Glutamatergic neuron (in vitro differentiated cells): ENCODE measurements at regions not wholly inside any gene's neighbourhood (a gene's known extent, or its start where the extent isn't known, plus 50 kb on each side); places are given as distances from the start of the nearest gene placed in this dataset.

Source experiments
- DNase-seq: peaks from one replicate; pipeline ENCODE4 v3.0.0; 2022
- H3K27ac Mint-ChIP-seq: one replicate; pipeline ENCODE4 v1.8.0; 2020; ENCODE audit warnings: mild to moderate bottlenecking, mixed read lengths, inconsistent platforms; ENCODE audit not compliant: unreplicated experiment
- H3K27me3 Mint-ChIP-seq: one replicate; pipeline ENCODE4 v1.8.0; 2020; ENCODE audit warnings: mild to moderate bottlenecking, moderate library complexity, mixed read lengths, inconsistent platforms; ENCODE audit not compliant: unreplicated experiment
- H3K36me3 Mint-ChIP-seq: one replicate; pipeline ENCODE4 v1.8.0; 2020; ENCODE audit warnings: mild to moderate bottlenecking, mixed read lengths, inconsistent platforms; ENCODE audit not compliant: unreplicated experiment
- H3K4me1 Mint-ChIP-seq: one replicate; pipeline ENCODE4 v1.8.0; 2020; ENCODE audit warnings: mild to moderate bottlenecking, low read depth, mixed read lengths, inconsistent platforms; ENCODE audit not compliant: unreplicated experiment
- H3K4me3 Mint-ChIP-seq: one replicate; pipeline ENCODE4 v1.8.0; 2020; ENCODE audit warnings: mild to moderate bottlenecking, mixed read lengths, inconsistent platforms; ENCODE audit not compliant: unreplicated experiment
- H3K9me3 Mint-ChIP-seq: one replicate; pipeline ENCODE4 v1.8.0; 2020; ENCODE audit warnings: mild to moderate bottlenecking, moderate library complexity, mixed read lengths, inconsistent platforms; ENCODE audit not compliant: unreplicated experiment
- CTCF ChIP-seq: fragments of 200-600 bp; sonication (generic); IDR thresholded peaks from one replicate; pipeline ENCODE4 v1.5.0; 2021; ENCODE audit not compliant: partially characterized antibody, unreplicated experiment

GRCh38 chr4:79253924-79254323 lies 71.9 kb downstream of the NAA11 start:
- Mint-ChIP-seq H3K27ac (no peak overlapping the region), H3K9me3 (peaks cover 5% of the 10 kb centered on the region), H3K4me1 (peaks cover 6% of the 10 kb centered on the region), H3K27me3 (no peaks in the 10 kb centered on the region), H3K36me3 (no peaks in the 10 kb centered on the region), H3K4me3 (no peak overlapping the region)
- no peak for DNase-seq
- no peak for TF ChIP-seq CTCF

- Mint-ChIP-seq H3K4me1 (peaks cover 6% of the 10 kb centered on the region), H3K4me3 (no peak overlapping the region), H3K27ac (no peak overlapping the region), H3K9me3 (peaks cover 8% of the 10 kb centered on the region), H3K27me3 (no peaks in the 10 kb centered on the region), H3K36me3 (no peaks in the 10 kb centered on the region)
- DNase-seq = no peak
- no peak for TF ChIP-seq CTCF
Measured at GRCh38 chr4:79253168-79253567, 72.7 kb downstream of the NAA11 start.

GRCh38 chr4:79250887-79251286 lies 75.0 kb downstream of the NAA11 start:
- Mint-ChIP-seq H3K36me3 (peaks cover 4% of the 10 kb centered on the region), H3K27ac (no peak overlapping the region), H3K4me3 (no peak overlapping the region), H3K9me3 (peaks cover 15% of the 10 kb centered on the region), H3K4me1 (peaks cover 9% of the 10 kb centered on the region), H3K27me3 (peaks cover 3% of the 10 kb centered on the region)
- DNase-seq = no peak
- TF ChIP-seq CTCF = no peak

- no peak for DNase-seq
- no peak overlapping the region for H3K4me3 Mint-ChIP-seq
- no peak for TF ChIP-seq CTCF
- H3K27ac Mint-ChIP-seq = no peak overlapping the region
- peaks cover 4% of the 10 kb centered on the region for H3K36me3 Mint-ChIP-seq
- peaks cover 3% of the 10 kb centered on the region for H3K27me3 Mint-ChIP-seq
- H3K4me1 Mint-ChIP-seq = peaks cover 9% of the 10 kb centered on the region
- H3K9me3 Mint-ChIP-seq = peaks cover 17% of the 10 kb centered on the region
Measured at GRCh38 chr4:79249881-79250503, 75.9 kb downstream of the NAA11 start.

GRCh38 chr4:79248610-79249009 lies 77.3 kb downstream of the NAA11 start:
- Mint-ChIP-seq H3K27ac (no peak overlapping the region), H3K4me1 (peaks cover 9% of the 10 kb centered on the region), H3K27me3 (peaks cover 3% of the 10 kb centered on the region), H3K9me3 (peaks cover 17% of the 10 kb centered on the region), H3K4me3 (no peak overlapping the region), H3K36me3 (peaks cover 10% of the 10 kb centered on the region)
- no peak for DNase-seq
- TF ChIP-seq CTCF = no peak
